HEK293 (cell line): ENCODE measurements at regions not wholly inside any gene's neighbourhood (a gene's known extent, or its start where the extent isn't known, plus 50 kb on each side); places are given as distances from the start of the nearest gene placed in this dataset.

Experiments used
- CTCF ChIA-PET: fragments of 350-600 bp; formaldehyde crosslinking; extraction: SDS; loops from one replicate; lab custom pipeline; 2021; ENCODE audit warnings: antibody characterized with exemption; lab: Yijun Ruan, JAX
- POLR2A ChIA-PET: fragments of 300-600 bp; formaldehyde crosslinking; extraction: SDS; loops from one replicate; lab custom pipeline; 2020; ENCODE audit warnings: antibody characterized with exemption, inconsistent platforms; lab: Yijun Ruan, JAX
- H3K27ac ChIP-seq: fragments of 200-500 bp; sonication (Bioruptor generic); 2 replicates; pipeline ENCODE4 v1.5.1; 2014; ENCODE audit warnings: low read depth, low read length, control low read depth, inconsistent platforms; ENCODE audit errors: extremely low read depth
- H3K36me3 ChIP-seq, 2 experiments: fragments of 200-500 bp in 1 of 2; sonication (Bioruptor generic) in 1 of 2; 1 replicate in 1 of 2; 2 replicates in 1 of 2; pipeline ENCODE4 v1.5.1; 2014 to 2017; ENCODE audit warnings: inconsistent platforms in 2 of 2, low read length in 2 of 2; ENCODE audit not compliant: control insufficient read depth in 2 of 2, insufficient read depth in 1 of 2
- H3K4me1 ChIP-seq: fragments of 200-500 bp; sonication (Bioruptor generic); 2 replicates; pipeline ENCODE4 v1.5.1; 2014; ENCODE audit warnings: mild to moderate bottlenecking, low read length, inconsistent platforms; ENCODE audit not compliant: control insufficient read depth, insufficient read depth
- H3K4me3 ChIP-seq: 2 replicates; pipeline ENCODE4 v1.5.1; 2011; ENCODE audit warnings: low read depth, mild to moderate bottlenecking, control low read depth, low read length, moderate library complexity
- H3K9me3 ChIP-seq: fragments of 200-500 bp; sonication (Bioruptor generic); 2 replicates; pipeline ENCODE4 v1.5.1; 2014; ENCODE audit warnings: low read depth, low read length, inconsistent platforms; ENCODE audit not compliant: control insufficient read depth, insufficient read depth
- IKZF3 ChIP-seq: fragments of 450-650 bp; IDR thresholded peaks from 2 replicates; pipeline ENCODE4 v1.5.0; 2018; ENCODE audit warnings: missing biosample characterization, mild to moderate bottlenecking, missing genetic modification characterization, moderate library complexity
- KLF16 ChIP-seq: fragments of 450-650 bp; formaldehyde crosslinking; IDR thresholded peaks from 2 replicates; pipeline ENCODE4 v1.5.1; 2017; ENCODE audit warnings: missing biosample characterization, missing genetic modification characterization
- KLF9 ChIP-seq: fragments of 450-650 bp; formaldehyde crosslinking; IDR thresholded peaks from 2 replicates; pipeline ENCODE4 v1.5.1; 2016; ENCODE audit warnings: missing biosample characterization, missing genetic modification characterization, low read depth
- SALL2 ChIP-seq: fragments of 450-650 bp; formaldehyde crosslinking; IDR thresholded peaks from 2 replicates; pipeline ENCODE4 v1.5.0; 2017; ENCODE audit warnings: missing biosample characterization, mild to moderate bottlenecking, missing genetic modification characterization, borderline replicate concordance
- SCRT1 ChIP-seq: fragments of 450-650 bp; formaldehyde crosslinking; IDR thresholded peaks from 2 replicates; pipeline ENCODE4 v1.5.1; 2016; ENCODE audit warnings: missing biosample characterization, missing genetic modification characterization, borderline replicate concordance
- ZBTB48 ChIP-seq: fragments of 450-650 bp; formaldehyde crosslinking; IDR thresholded peaks from 2 replicates; pipeline ENCODE4 v1.5.1; 2016; ENCODE audit warnings: missing biosample characterization, missing genetic modification characterization
- ZBTB7A ChIP-seq: fragments of 450-650 bp; formaldehyde crosslinking; IDR thresholded peaks from 2 replicates; pipeline ENCODE4 v1.5.1; 2016; ENCODE audit warnings: low read depth, missing biosample characterization, missing genetic modification characterization
- ZFP3 ChIP-seq: fragments of 450-650 bp; formaldehyde crosslinking; IDR thresholded peaks from 2 replicates; pipeline ENCODE4 v1.5.1; 2016; ENCODE audit warnings: low read depth, missing biosample characterization, missing genetic modification characterization
- ZNF19 ChIP-seq: fragments of 450-650 bp; formaldehyde crosslinking; IDR thresholded peaks from 2 replicates; pipeline ENCODE4; 2016; ENCODE audit warnings: missing biosample characterization, missing genetic modification characterization, low read depth
- ZNF2 ChIP-seq: fragments of 450-650 bp; formaldehyde crosslinking; IDR thresholded peaks from 2 replicates; pipeline ENCODE4 v1.5.1; 2016; ENCODE audit warnings: missing biosample characterization, missing genetic modification characterization
- ZNF24 ChIP-seq: fragments of 450-650 bp; formaldehyde crosslinking; IDR thresholded peaks from 2 replicates; pipeline ENCODE4 v1.5.1; 2016; ENCODE audit warnings: missing biosample characterization, missing genetic modification characterization
- ZNF335 ChIP-seq: fragments of 450-650 bp; formaldehyde crosslinking; conservative IDR thresholded peaks from 2 replicates; pipeline ENCODE4 v1.5.1; 2016; ENCODE audit warnings: missing biosample characterization, missing genetic modification characterization
- ZNF426 ChIP-seq: fragments of 450-650 bp; formaldehyde crosslinking; IDR thresholded peaks from 2 replicates; pipeline ENCODE4 v1.5.1; 2017; ENCODE audit warnings: missing biosample characterization, missing genetic modification characterization, mild to moderate bottlenecking, inconsistent platforms, moderate library complexity
- ZNF530 ChIP-seq: fragments of 450-650 bp; formaldehyde crosslinking; IDR thresholded peaks from 2 replicates; pipeline ENCODE4 v1.5.1; 2016; ENCODE audit warnings: low read depth, missing biosample characterization, missing genetic modification characterization
- ZNF654 ChIP-seq: fragments of 450-650 bp; formaldehyde crosslinking; IDR thresholded peaks from 2 replicates; pipeline ENCODE4 v1.5.1; 2016; ENCODE audit warnings: low read depth, missing biosample characterization, missing genetic modification characterization
- TF ChIP-seq, protein P1 (sequence below): fragments of 450-650 bp; formaldehyde crosslinking; IDR thresholded peaks from 2 replicates; pipeline ENCODE4 v1.5.1; 2016; ENCODE audit warnings: missing biosample characterization, missing genetic modification characterization
- TF ChIP-seq, protein P2 (sequence below): fragments of 450-650 bp; formaldehyde crosslinking; IDR thresholded peaks from 2 replicates; pipeline ENCODE4 v1.5.1; 2016; ENCODE audit warnings: missing biosample characterization, missing genetic modification characterization, borderline replicate concordance
- TF ChIP-seq, protein P3 (sequence below): fragments of 450-650 bp; formaldehyde crosslinking; IDR thresholded peaks from 2 replicates; pipeline ENCODE4 v1.5.1; 2016; ENCODE audit warnings: missing biosample characterization, missing genetic modification characterization
- TF ChIP-seq, protein P4 (sequence below): fragments of 450-650 bp; formaldehyde crosslinking; IDR thresholded peaks from 2 replicates; pipeline ENCODE4 v1.5.1; 2016; ENCODE audit warnings: missing biosample characterization, missing genetic modification characterization

- TF ChIP-seq ZBTB7A (tag by site-specific recombination) (no peak), KLF16 (tag by site-specific recombination) (no peak), ZBTB48 (tag by site-specific recombination) (no peak), ZNF654 (tag by site-specific recombination) (peak; percentile 51)
- no peaks in the 10 kb centered on the region for H3K36me3 ChIP-seq
- H3K27ac ChIP-seq: no peak overlapping the region
- ChIA-PET CTCF (interaction anchor here (0.5 to 2.7 kb wide), 21 partner anchors 10 to 890 kb away, joined by 3 to 21 read pairs (median 3); no protein-coding TSS in a partner anchor), POLR2A (no interaction called here)
- H3K4me1 ChIP-seq: no peaks in the 10 kb centered on the region
- H3K4me3 ChIP-seq: no peak overlapping the region
- no peaks in the 10 kb centered on the region for H3K9me3 ChIP-seq
Observed at GRCh38 chrX:96182366-96182765, 502.3 kb upstream of the DIAPH2 start.

- ChIA-PET CTCF (interaction anchor here (0.6 to 2.7 kb wide), 6 partner anchors 43 to 417 kb away, joined by 3 to 21 read pairs (median 4); no protein-coding TSS in a partner anchor), POLR2A (no interaction called here)
- Histone ChIP-seq H3K4me1 (no peaks in the 10 kb centered on the region), H3K9me3 (no peaks in the 10 kb centered on the region), H3K36me3 (no peaks in the 10 kb centered on the region), H3K4me3 (no peak overlapping the region), H3K27ac (no peak overlapping the region)
- no peak for TF ChIP-seq ZNF2 (tag by site-specific recombination)
- TF ChIP-seq IKZF3 (tag by site-specific recombination): no peak
- TF ChIP-seq ZNF530 (tag by site-specific recombination): no peak
Observed at GRCh38 chrX:96183391-96183790, 501.3 kb upstream of the DIAPH2 start.

DNA sequence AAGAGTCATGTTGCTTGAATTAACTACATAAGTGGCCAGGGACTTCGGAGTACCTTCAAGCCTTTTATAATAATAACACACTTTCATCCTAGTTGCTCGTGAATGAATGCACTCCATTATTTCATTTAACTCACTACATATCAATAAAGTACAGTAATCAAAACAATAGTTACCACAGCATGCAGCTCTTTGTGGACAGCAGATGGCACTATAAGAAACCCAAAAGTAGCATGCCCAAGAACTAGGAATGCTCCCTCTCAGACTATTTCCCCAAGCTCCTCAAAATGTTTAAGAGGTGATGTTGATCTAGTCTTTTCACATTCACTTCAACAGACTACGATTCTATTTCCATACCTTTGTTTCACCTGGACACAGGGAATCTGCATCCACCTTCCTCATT, 500.8 kb upstream of the DIAPH2 start:
- Histone ChIP-seq H3K9me3 (no peaks in the 10 kb centered on the region), H3K4me1 (no peaks in the 10 kb centered on the region), H3K4me3 (no peak overlapping the region), H3K36me3 (no peaks in the 10 kb centered on the region), H3K27ac (no peak overlapping the region)
- TF ChIP-seq, protein P1, sequence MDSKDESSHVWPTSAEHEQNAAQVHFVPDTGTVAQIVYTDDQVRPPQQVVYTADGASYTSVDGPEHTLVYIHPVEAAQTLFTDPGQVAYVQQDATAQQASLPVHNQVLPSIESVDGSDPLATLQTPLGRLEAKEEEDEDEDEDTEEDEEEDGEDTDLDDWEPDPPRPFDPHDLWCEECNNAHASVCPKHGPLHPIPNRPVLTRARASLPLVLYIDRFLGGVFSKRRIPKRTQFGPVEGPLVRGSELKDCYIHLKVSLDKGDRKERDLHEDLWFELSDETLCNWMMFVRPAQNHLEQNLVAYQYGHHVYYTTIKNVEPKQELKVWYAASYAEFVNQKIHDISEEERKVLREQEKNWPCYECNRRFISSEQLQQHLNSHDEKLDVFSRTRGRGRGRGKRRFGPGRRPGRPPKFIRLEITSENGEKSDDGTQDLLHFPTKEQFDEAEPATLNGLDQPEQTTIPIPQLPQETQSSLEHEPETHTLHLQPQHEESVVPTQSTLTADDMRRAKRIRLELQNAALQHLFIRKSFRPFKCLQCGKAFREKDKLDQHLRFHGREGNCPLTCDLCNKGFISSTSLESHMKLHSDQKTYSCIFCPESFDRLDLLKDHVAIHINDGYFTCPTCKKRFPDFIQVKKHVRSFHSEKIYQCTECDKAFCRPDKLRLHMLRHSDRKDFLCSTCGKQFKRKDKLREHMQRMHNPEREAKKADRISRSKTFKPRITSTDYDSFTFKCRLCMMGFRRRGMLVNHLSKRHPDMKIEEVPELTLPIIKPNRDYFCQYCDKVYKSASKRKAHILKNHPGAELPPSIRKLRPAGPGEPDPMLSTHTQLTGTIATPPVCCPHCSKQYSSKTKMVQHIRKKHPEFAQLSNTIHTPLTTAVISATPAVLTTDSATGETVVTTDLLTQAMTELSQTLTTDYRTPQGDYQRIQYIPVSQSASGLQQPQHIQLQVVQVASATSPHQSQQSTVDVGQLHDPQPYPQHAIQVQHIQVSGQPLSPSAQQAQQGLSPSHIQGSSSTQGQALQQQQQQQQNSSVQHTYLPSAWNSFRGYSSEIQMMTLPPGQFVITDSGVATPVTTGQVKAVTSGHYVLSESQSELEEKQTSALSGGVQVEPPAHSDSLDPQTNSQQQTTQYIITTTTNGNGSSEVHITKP (tag by site-specific recombination): no peak
- TF ChIP-seq ZNF654 (tag by site-specific recombination) (peak; percentile 34), SALL2 (tag by site-specific recombination) (no peak)
- POLR2A ChIA-PET: no interaction called here
- CTCF ChIA-PET: interaction anchor here (0.6 to 1.1 kb wide), 3 partner anchors 115 to 457 kb away, joined by 3 to 4 read pairs (median 3); no protein-coding TSS in a partner anchor

GRCh38 chrX:96204928-96205327, 479.7 kb upstream of the DIAPH2 start:
- H3K9me3 ChIP-seq: no peaks in the 10 kb centered on the region
- ChIA-PET CTCF (no interaction called here), POLR2A (no interaction called here)
- no peak overlapping the region for H3K4me3 ChIP-seq
- H3K4me1 ChIP-seq: no peaks in the 10 kb centered on the region
- no peak overlapping the region for H3K27ac ChIP-seq
- no peaks in the 10 kb centered on the region for H3K36me3 ChIP-seq
- no peak for TF ChIP-seq ZFP3 (tag by site-specific recombination)
- no peak for TF ChIP-seq ZNF24 (tag by site-specific recombination)
- no peak for TF ChIP-seq ZNF426
- TF ChIP-seq, protein P2, sequence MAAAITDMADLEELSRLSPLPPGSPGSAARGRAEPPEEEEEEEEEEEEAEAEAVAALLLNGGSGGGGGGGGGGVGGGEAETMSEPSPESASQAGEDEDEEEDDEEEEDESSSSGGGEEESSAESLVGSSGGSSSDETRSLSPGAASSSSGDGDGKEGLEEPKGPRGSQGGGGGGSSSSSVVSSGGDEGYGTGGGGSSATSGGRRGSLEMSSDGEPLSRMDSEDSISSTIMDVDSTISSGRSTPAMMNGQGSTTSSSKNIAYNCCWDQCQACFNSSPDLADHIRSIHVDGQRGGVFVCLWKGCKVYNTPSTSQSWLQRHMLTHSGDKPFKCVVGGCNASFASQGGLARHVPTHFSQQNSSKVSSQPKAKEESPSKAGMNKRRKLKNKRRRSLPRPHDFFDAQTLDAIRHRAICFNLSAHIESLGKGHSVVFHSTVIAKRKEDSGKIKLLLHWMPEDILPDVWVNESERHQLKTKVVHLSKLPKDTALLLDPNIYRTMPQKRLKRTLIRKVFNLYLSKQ: no peak
- no peak for TF ChIP-seq ZNF19
- TF ChIP-seq, protein P3, sequence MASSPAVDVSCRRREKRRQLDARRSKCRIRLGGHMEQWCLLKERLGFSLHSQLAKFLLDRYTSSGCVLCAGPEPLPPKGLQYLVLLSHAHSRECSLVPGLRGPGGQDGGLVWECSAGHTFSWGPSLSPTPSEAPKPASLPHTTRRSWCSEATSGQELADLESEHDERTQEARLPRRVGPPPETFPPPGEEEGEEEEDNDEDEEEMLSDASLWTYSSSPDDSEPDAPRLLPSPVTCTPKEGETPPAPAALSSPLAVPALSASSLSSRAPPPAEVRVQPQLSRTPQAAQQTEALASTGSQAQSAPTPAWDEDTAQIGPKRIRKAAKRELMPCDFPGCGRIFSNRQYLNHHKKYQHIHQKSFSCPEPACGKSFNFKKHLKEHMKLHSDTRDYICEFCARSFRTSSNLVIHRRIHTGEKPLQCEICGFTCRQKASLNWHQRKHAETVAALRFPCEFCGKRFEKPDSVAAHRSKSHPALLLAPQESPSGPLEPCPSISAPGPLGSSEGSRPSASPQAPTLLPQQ (tag by site-specific recombination): no peak
- TF ChIP-seq KLF9 (tag by site-specific recombination): no peak
- no peak for TF ChIP-seq ZNF335 (tag by site-specific recombination)
- TF ChIP-seq, protein P4, sequence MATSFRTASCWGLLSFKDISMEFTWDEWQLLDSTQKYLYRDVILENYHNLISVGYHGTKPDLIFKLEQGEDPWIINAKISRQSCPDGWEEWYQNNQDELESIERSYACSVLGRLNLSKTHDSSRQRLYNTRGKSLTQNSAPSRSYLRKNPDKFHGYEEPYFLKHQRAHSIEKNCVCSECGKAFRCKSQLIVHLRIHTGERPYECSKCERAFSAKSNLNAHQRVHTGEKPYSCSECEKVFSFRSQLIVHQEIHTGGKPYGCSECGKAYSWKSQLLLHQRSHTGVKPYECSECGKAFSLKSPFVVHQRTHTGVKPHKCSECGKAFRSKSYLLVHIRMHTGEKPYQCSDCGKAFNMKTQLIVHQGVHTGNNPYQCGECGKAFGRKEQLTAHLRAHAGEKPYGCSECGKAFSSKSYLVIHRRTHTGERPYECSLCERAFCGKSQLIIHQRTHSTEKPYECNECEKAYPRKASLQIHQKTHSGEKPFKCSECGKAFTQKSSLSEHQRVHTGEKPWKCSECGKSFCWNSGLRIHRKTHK: no peak
- no peak for TF ChIP-seq SCRT1 (tag by site-specific recombination)
